ENCODE measurements at regions not wholly inside any gene's neighbourhood (a gene's known extent, or its start where the extent isn't known, plus 50 kb on each side); places are given as distances from the start of the nearest gene placed in this dataset.

GRCh38 chr17:70924776-70925175 is 755.4 kb downstream of the KCNJ2 start:
- no peak for TF ChIP-seq POLR2AphosphoS5 (IDR thresholded peaks at IDR 0.05; ENCODE audit: low read depth, low read length)
- TF ChIP-seq POLR2A (IDR thresholded peaks at IDR 0.05; ENCODE audit: low read depth, low read length), result no peak
- TF ChIP-seq TAF1 (IDR thresholded peaks at IDR 0.05; ENCODE audit: borderline replicate concordance, low read depth, low read length), result no peak
